GM19468 (cell line): ENCODE measurements at regions not wholly inside any gene's neighbourhood (a gene's known extent, or its start where the extent isn't known, plus 50 kb on each side); places are given as distances from the start of the nearest gene placed in this dataset.
"Not testable (repeated sequence)": the region's sequence is repeated elsewhere in the genome, so short reads cannot be mapped to it uniquely, and the experiment has no call there.

Experiments
- ATAC-seq: cut with Tn5 transposase; IDR thresholded peaks from one replicate; pipeline ENCODE4 v1.9.1; 2021; ENCODE audit warnings: mild to moderate bottlenecking, moderate library complexity, moderate number of reproducible peaks; ENCODE audit not compliant: unreplicated experiment; ENCODE audit errors: extremely low read depth

DNA sequence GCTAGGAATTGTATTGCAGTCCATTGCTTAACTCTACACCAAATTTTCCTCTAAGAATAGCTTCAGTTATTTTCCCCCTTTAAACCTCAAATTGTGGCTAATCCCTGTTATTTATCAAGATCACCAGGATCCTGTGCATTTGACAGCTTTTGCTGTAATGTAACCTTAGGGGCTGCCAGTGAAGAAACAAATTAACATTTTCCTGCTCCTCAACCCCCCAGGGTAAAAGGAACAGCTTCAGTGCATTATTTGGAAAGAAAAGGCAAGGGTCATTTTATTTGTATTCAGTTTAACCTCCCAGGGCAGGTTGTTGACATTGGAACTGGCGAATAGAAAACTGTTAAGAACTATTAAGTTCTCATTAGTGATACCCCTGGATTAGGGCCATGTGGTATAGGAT lies 57.0 kb downstream of the PCDH20 start:
- ATAC-seq = no peak

DNA sequence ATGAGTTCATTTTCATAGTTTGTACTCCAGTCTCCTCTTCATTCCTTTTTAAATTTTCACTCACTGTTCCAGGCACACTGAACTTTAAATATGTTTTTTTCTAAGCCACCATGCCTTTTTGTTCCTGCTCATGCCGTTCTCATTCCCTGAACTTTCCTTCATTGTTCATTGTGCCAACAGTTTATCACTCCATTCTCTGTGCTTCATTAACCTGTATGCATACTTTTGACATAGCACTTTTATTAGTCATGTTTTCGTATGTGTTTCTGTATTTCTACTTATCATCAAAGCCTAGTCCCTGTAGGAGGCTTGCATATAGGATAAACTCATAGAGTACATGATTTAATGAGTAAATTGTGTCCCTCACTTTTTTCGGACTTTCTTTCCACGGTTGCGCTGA lies 65.3 kb downstream of the PCDH20 start:
- ATAC-seq = no peak

DNA sequence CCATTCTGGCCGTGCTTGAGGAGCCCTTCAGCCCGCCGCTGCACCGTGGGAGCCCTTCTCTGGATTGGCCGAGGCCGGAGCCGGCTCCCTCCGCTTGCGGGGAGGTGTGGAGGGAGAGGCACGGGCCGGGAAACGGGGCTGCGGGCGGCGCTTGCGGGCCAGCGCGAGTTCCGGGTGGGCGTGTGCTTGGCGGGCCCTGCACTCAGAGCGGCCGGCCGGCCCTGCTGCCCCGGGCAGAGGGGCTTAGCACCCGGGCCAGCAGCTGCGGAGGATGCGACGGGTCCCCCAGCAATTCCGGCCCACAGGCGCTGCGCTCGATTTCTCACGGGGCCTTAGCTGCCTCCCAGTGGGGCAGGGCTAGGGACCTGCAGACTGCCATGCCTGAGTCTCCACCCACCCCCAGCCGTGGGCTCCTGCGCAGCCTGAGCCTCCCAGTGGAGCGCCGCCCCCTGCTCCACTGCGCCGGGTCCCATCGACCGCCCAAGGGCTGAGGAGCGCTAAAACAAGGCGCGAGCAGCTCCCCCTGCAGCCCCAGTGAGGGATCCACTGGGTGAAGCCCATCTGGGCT lies 76.5 kb downstream of the PCDH20 start:
- ATAC-seq = no peak

DNA sequence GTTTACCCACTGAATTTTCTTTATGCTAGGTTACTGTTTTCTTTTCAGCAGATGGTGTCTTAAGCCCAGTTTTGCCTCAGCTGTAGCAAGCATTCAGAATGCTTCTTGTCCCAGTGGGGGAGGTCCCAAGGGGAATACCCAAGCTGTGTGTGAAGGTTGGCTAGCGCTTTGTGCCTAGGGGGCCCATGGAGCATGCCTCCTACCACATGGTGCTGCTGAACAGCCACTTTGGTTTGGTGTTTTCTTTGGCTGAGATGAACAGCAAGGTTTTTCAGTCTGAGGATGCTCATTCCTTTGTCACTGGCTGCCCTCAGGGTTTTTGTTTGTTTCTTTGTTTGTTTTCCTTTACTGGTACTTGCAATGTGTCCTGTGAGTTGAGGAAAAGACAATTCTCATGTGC lies 99.0 kb downstream of the PCDH20 start:
- no peak for ATAC-seq

DNA sequence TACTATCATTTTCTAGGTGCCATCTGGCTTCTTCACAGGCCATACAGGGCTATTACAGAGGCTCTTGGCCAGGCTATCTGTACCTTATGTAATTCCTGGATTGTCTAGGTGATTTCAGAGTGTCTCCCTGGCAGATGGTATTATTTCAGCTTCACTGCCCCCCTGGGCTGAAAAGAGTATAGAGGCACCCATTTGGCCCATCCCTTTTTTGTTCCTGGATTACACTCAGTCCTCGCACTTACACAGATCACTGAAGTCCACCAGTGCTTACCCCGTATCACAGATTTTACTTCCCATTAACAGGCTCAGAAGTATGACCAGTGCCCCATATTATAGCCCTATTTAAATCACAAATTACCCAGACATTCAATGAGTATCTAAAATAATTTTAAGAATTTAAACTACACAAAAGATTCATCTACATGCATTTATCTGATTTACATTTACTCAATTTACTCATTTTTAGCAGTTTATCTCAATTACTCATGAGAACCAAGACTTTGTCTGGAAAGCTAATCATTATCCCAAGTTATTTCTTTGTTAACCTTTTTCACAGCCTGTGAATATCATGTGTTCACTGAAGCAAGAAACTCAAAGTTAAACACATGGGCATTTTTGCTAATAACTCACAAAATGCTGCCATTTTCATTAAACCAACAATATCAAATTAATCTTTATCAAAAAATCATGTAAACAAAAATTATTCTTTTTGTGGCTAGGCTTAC lies 121.0 kb downstream of the PCDH20 start:
- ATAC-seq = no peak

DNA sequence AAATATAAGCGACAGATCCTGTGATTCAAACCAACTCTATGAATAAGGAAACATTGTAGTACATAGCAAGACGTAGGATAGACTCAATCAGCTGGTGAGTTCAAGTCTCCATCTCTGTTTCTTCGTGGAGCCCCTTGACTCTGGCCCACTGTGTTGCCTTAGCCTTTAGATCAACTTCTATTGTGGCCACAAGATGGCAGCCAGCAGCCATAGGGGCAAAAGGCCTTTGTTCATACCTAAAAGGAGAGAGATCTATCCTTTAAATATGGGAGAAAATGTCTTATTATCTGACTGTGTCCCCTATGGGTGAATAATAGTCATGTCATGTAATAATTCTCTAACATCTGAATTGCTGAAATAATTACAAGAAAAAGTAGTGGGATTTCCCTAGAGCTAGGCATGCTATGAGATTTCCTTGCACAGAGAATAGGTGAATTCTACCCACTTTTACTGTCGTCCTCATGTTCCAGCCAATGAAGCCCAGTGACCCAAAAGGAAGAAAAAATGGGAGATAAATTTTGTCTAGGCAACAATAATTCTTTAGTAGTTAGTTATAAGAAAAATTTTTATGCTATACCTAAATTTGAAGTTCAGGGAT lies 129.4 kb downstream of the PCDH20 start:
- no peak for ATAC-seq

DNA sequence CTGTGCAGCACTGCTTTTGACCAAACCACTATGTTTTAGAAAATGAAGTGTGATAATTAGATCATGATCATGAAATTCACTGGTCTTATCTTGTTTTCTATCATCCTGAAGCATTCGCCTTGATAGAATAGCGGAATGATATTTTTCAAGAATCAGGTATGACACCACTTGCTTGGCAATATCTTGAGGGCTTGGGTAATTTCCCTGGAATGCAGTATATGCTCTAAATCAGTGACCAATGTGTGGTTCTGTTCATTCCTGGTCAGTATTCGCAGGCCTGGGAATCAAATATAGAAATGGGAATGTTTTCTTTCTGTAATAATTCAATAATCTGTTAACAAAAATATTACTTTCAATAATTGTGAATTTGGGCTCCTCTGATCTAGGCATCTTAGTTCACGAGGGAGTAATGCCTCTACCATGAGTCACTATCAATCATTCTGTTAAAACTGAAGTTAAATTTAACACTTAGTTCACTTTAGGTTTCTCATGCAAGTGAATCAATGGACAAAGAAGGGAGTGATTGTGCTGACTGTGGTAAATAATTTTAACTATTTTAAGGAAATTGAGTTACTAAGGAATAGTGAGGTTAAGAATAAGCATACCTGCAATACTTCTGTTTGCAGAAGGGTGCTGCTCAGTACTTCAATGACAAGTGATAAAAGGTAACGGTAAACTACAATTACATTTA lies 137.9 kb downstream of the PCDH20 start:
- ATAC-seq = no peak

DNA sequence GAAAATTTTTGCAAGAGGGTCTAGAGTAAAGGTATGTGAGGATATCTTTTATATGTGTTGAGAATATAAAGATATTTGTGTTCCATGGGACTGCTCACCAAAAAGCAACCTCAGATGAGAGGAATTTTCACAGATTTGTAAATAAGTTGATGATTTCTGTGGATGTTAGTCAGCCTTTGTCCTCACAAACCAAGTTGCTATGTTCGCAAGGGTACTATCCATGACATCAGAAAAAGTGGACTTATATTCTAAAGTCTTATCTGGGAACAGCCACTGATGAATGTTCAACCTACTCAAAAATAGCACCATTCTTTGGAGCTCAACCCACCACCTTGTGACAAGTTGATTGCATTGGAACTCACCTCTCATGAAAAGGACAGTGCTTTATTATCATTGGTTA lies 138.6 kb downstream of the PCDH20 start:
- no peak for ATAC-seq

DNA sequence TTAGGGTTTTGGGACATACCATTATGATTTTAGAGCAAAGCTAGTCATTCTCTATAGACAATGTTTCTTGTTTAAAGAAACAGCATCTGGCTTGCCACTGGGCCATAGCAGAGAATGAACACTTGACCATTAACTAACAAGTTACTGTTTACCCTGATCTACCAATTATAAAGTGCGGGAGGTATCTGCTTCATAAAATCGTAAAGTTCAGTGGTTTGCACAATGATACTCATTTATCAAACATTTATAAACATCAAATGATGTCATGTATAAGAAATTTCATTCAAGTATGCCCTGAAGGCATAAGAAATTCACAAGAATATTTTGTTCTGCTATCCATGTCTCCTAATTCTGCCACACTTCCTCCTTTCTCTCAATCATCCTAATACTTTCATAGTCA lies 139.2 kb downstream of the PCDH20 start:
- ATAC-seq = no peak

DNA sequence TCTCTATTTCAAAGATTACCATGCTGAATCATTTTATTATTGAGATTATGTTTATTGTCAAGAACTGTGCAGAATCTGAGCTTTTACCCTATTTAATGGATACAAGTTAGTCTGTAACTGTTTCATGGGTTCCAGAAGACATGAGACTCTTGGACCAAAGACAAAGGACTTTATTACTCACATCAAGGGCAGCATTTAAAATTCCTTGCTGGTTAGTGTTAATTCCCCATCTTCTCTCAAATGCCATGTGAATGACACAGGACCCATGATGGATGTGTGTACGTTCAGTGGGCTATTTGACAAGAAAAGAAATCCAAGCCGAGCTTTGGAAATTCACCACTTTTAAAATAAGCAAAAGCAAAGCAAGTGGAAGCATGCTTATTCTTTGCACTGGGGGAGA lies 139.9 kb downstream of the PCDH20 start:
- ATAC-seq = no peak

DNA sequence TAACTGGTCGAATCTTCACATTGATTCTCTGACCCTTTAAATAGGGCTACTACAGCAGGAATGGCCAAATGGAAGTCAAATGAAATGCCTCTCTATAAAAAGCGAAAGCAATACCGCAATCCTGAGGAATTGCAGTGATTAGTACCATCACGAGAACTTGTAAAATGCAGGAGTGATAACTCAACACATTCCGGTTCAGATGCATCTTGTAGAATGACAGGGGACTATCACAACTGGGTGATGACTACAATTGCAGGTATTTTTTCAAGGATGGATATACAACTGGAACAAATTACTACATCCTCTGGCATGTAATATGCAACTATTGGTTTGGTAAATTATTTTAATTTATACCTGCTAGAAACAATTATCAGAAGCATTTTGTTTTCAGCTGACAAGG lies 140.4 kb downstream of the PCDH20 start:
- no peak for ATAC-seq

DNA sequence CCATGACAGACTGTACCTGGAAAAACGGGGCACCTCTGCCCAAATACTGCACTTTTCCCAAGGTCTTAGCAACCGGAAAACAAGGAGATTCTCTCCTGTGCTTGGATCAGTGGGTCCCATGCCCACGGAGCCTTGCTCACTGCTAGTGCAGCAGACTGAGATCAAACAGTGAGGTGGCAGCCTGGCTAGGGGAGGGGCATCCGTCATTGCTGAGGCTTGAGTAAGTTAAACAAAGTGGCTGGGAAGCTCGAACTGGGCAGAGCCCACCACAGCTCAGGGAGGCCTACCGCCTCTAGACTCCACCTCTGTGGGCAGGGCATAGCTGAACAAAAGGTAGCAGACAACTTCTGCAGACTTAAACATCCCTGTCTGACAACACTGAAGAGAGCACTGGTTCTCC lies 148.8 kb downstream of the PCDH20 start:
- ATAC-seq = not testable (repeated sequence)

DNA sequence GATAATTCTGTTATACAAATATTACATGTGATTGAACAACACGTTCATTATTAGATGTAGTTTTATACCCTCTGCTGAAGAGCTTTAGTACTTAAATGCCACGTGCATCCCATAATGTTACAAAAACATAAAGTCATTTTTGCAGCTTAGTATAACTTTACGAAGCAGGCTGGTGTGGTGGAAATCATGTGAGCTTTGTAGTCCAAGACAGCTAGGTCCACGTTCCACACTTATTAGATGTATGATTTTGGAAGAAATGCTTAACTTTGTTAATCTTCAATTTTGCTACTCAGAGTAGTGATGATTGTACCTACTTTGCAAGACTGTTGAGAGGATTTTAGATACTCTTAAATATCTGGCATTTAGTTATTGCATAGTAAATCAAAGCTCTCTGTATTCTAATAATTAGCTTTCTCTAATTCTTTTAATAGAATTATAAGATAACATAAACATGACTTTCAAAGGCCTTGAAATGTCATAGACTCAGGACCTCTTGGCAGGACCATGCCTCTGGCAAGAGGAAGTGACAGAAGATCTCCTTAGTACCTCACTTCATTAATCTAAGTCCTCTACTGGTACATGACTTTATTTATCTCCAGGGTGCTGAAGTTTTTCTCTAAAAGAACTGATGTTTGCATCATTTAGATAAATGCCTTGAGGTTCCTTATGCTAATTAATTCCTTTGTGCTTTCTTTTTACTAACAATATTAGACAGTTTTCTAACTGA lies 153.7 kb downstream of the PCDH20 start:
- no peak for ATAC-seq

DNA sequence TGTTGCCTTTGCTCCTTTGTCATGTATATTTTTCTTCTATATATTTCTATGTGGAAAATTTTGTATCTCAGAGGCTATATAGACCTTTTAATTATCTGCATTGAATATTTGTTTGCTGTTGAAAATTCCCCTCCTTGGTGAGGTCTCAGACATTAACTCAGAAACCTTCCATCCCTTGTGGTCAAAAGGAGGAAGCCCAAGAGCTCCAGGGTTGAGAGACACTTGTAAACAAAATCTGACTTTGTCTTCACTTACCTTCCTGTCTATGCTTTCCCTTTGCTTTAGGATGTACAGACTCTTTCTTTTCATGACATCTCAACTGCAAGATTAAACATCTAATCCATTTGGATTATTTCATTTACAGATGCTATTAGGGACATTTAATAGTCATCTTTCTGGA lies 157.5 kb downstream of the PCDH20 start:
- ATAC-seq = no peak

DNA sequence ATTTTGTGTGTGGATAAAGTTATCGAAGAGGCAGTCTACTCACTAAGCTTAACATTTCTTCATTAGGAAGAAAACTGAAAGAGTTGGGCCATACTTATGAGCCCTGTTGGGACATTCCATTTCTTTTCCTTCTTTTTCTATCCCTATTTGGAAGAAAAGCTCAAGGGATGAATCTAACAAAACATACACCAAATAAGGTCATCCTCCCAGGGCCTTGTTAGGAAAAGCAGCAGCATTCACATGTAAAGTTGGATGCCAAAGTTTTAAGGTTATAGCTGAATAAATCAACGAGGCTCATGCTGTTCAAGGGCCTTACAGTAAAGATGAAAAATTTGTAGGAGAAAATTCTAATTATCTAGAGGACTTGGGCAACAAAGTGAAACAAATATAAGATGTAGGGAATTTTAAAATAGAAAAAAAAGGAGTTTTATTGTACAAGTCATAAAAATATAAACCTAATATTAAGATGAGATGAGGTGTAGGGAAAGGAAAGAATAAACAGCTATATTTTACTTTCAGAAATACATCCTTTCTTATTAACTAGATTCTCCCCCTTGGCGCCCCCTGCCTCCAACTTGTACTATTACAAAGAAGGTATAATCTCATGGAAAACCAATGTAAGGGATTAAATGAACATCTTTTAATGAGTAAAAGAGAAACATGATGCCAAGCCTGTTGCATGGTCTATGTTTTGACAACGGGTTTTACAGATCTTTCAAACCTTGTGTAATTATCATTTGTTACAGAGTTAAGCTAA lies 160.4 kb downstream of the PCDH20 start:
- ATAC-seq = no peak

DNA sequence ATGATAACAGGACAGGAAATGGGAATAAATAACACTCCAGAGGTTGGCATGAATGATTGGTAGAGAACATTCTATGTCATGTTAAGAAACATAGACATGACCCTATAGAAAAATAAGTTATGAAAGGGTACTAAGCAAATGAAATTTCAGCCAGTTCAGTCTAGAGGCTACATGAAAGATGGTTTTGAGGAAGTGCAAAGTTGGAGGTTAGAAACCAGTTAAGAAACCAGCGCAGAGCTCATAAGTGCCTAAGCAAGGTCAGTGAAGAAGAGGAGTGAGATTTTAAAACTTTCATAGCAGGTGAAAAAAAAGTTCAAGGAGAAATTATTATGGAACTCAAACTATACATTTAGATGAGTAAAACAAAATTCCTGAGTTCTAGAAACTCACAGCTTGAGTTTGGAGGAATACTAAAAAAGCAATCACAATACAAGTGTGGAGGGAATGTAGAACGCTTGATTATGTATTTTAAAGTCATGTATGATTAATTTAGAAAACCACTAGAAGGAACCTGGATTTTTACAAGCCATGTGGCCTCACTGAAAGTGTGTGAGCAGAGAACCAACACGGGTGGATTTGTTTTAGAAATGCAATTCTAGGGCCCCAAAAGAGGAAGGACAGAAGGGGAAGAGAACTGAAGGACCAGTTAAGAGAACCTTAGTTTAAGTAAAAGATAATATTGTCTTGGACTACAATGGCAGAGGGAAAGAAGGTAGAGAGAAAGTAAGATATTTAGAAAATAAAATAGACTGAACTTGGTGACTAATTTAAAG lies 162.4 kb downstream of the PCDH20 start:
- ATAC-seq = no peak

DNA sequence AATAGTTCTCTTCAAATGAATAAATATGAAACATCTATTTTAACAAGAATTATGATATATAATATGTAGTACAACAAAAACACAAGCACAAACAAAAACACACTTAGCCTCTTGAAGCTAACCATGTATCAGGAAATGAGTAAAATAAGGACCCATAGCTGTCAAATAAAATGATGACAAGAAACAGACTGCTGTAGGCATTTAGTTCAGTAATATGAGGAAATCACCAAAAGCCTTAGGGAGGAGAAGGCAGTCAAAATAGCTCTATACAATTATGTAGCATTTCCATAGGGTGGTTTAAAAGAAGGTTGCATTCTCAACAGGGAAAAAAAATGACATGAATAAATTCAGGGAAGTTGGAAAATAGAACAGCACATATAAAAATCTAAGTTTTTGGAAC lies 163.4 kb downstream of the PCDH20 start:
- ATAC-seq = no peak

DNA sequence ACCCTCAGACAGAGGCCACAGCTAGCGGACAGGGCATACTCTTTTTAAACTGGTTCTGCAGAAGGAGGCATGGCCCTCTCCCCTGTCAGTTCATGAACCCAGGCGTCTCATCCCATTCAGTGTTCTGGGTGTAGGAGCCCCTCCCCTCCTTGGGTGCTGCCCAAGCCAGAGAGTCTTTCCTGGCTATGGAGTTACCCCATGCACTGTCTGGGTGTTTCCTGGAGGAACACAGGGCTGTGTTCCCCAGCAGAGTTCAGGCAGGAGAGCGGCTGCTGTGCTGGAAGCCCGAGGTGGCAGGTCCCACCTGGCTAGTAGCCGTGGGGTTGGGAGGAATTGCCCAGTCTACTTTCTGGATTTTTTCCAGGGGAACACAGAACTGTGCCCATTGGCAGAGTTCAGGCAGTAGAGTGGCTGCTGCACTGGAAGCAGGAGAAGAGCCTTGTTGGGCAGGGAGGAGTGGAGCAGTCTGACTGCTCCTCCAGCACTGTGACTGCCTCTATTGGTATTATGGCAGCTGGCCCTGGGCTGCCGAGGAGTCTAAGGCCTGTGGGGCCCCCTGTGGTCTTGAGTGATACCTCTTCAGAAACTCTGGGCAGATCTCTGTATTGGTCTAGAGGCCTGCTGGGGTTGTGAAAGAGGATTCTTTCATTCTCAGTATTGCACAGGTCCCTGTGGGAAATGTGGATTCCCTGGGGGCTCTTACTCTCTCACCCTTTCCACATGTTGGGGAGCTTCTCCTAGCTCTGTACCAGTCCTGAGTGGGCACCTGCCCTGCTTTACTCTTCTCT lies 168.3 kb downstream of the PCDH20 start:
- no peak for ATAC-seq
